Cardiac fibroblast (primary cell): ENCODE measurements at regions not wholly inside any gene's neighbourhood (a gene's known extent, or its start where the extent isn't known, plus 50 kb on each side); places are given as distances from the start of the nearest gene placed in this dataset.

Experiments
- DNase-seq, 2 donors: peaks; one replicate each; pipeline versions ENCODE4 v3.0.0 to v3.0.0-alpha.2; 2010; ENCODE audit warnings: low read depth in 2 of 2
- H3K4me3 ChIP-seq, 2 donors: replicated peaks in 1 of 2; 1 replicate in 1 of 2; 2 replicates in 1 of 2; pipeline ENCODE4 v1.5.1; 2011; ENCODE audit warnings: low read depth in 2 of 2, low read length in 2 of 2, mild to moderate bottlenecking in 2 of 2, moderate library complexity in 1 of 2
- CTCF ChIP-seq: IDR thresholded peaks from one replicate; pipeline ENCODE4 v1.5.1; 2011; ENCODE audit warnings: low read depth, mild to moderate bottlenecking, low read length, inconsistent platforms

GRCh38 chr1:224565186-224565585 lies 50.9 kb upstream of the CNIH3 start:
- peak; percentile 66 to 96 for DNase-seq
- H3K4me3 ChIP-seq = no peak overlapping the region
- no peak for TF ChIP-seq CTCF

- no peak for TF ChIP-seq CTCF
- no peak overlapping the region for H3K4me3 ChIP-seq
- DNase-seq = no peak
Measured at GRCh38 chr1:224565611-224566406, 50.3 kb upstream of the CNIH3 start.
